A673 (cell line): ENCODE measurements at regions not wholly inside any gene's neighbourhood (a gene's known extent, or its start where the extent isn't known, plus 50 kb on each side); places are given as distances from the start of the nearest gene placed in this dataset.

Experiments
- CTCF ChIP-seq: fragments of 300-800, 200-600 bp; sonication (generic); conservative IDR thresholded peaks from 2 replicates; pipeline ENCODE4 v1.5.1; 2017; ENCODE audit warnings: low read depth, mild to moderate bottlenecking, antibody characterized with exemption, low read length, moderate library complexity, mixed read lengths
- EZH2 ChIP-seq: fragments of 200-600 bp; sonication (generic); IDR thresholded peaks from 2 replicates; pipeline ENCODE4 v1.6.1; 2017; ENCODE audit warnings: borderline replicate concordance, low read depth, mild to moderate bottlenecking, mixed read lengths, antibody characterized with exemption, low read length; ENCODE audit not compliant: poor library complexity, severe bottlenecking

DNA sequence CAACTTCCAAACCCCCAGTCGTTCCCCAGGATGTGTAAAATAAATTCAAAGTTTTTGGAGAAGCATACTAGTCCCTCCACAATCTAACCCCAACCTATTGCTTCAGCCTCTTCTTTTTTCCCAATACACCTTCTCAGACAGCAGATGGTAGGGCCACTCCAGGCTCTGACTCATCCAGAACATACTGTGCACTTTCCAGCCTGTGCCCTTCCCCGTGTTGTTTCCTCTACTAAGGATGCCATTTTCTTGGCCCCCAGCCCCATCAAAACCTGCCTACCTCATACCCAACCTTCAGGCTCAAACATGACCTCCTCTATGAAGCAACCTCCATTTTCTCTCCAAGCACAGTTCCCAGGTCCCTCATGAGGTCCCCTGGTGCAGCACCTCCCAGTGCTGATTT lies 669.3 kb downstream of the BCL11A start:
- TF ChIP-seq EZH2 (no peak), CTCF (no peak)
